Esophagus (tissue), 2 donors: ENCODE measurements at regions not wholly inside any gene's neighbourhood (a gene's known extent, or its start where the extent isn't known, plus 50 kb on each side); places are given as distances from the start of the nearest gene placed in this dataset.
A peak's percentile ranks its signal among the peaks of the same experiment; 100 is the strongest.

ENCODE experiments used
- H3K27ac ChIP-seq, 2 donors: one replicate each; pipeline ENCODE4 v1.5.1; 2013; ENCODE audit warnings: low read depth in 2 of 2, mild to moderate bottlenecking in 2 of 2, inconsistent platforms in 1 of 2, low read length in 1 of 2, moderate library complexity in 1 of 2
- H3K27me3 ChIP-seq, 2 donors: one replicate each; pipeline ENCODE4 v1.6.1; 2013; ENCODE audit warnings: low read length in 2 of 2, control low read depth in 1 of 2, mild to moderate bottlenecking in 1 of 2; ENCODE audit not compliant: insufficient read depth in 2 of 2, control insufficient read depth in 1 of 2
- H3K36me3 ChIP-seq, 2 donors: one replicate each; pipeline ENCODE4 v1.6.1; 2013; ENCODE audit warnings: low read length in 1 of 2; ENCODE audit not compliant: control insufficient read depth in 2 of 2, insufficient read depth in 2 of 2
- H3K4me1 ChIP-seq, 2 donors: one replicate each; pipeline ENCODE4 v1.6.1; 2013; ENCODE audit warnings: low read length in 1 of 2; ENCODE audit not compliant: control insufficient read depth in 2 of 2, insufficient read depth in 2 of 2
- H3K4me3 ChIP-seq, 2 donors: one replicate each; pipeline ENCODE4 v1.5.1; 2013; ENCODE audit warnings: low read length in 2 of 2, mild to moderate bottlenecking in 2 of 2, low read depth in 1 of 2, moderate library complexity in 1 of 2
- H3K9me3 ChIP-seq, 2 donors: one replicate each; pipeline ENCODE4 v1.6.1; 2013; ENCODE audit warnings: mild to moderate bottlenecking in 2 of 2, low read depth in 1 of 2, low read length in 1 of 2, moderate library complexity in 1 of 2; ENCODE audit not compliant: control insufficient read depth in 2 of 2, insufficient read depth in 1 of 2
- WGBS, 2 donors: extraction: QIAGEN DNeasy Blood & Tissue Kit; methylation state at CpG; one replicate each; pipeline ENCODE4 v1.1.7; 2013; 5-methylcytosine and 5-hydroxymethylcytosine counted together
- donor health status: healthy with polysubstance abuse.
- donor health status: Bipolar disorder and iron deficiency.

DNA sequence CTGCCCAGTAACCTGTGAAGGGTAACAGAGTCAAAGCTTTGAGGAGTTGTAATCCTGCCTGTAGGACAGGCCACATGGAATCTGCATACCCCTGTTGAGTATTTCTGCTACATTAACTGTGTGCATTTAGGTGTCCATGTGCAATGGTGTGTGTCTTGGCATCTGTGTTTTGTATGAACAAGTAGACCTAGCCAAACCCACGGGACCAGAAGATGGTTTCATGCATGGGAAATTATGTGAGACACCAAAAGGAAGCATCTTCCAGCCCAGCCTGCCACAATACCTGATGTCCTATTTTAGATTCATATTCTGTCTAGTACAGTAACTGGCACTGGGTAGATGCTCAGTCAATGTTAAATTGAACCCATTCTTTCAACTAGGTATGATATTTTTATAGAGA is 70.8 kb upstream of the KCND3 start:
- Histone ChIP-seq H3K9me3 (no peaks in the 10 kb centered on the region), H3K27me3 (no peaks in the 10 kb centered on the region), H3K4me1 (peaks cover 3 to 14% of the 10 kb centered on the region in 2 donors), H3K27ac (no peak overlapping the region), H3K4me3 (no peak overlapping the region), H3K36me3 (no peaks in the 10 kb centered on the region)
- 45 to 62% methylated on average over 1 of the region's 1 CpG for WGBS, 2 donors

DNA sequence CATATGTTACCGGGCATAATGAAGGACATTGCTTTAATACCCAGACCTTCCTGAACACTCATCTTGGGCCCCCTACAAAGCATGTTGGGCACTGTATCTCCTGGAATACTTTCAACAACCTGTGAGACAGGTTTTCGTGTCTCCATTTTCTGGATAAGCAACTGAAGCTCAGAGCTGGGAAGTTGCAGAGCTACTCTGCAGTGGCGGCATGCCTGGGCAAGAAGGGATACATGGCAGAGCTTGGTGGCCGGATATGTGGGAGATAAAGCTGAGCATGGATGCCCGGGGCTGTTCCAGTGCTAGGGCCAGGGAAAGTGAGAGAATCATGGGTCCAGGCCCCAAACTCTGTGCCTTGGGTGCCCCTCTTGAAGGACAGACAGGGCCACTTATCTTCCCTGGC is 71.6 kb upstream of the KCND3 start:
- Histone ChIP-seq H3K9me3 (no peaks in the 10 kb centered on the region), H3K4me1 (peaks cover 3 to 14% of the 10 kb centered on the region in 2 donors), H3K4me3 (no peak overlapping the region), H3K27me3 (no peaks in the 10 kb centered on the region), H3K27ac (peak overlapping the region in 1 of 2 donors; percentile 45), H3K36me3 (no peaks in the 10 kb centered on the region)
- WGBS, 2 donors: 43 to 65% methylated on average over 5 of the region's 5 CpGs

GRCh38 chr1:112061901-112062320 is 72.4 kb upstream of the KCND3 start:
- Histone ChIP-seq H3K9me3 (peaks cover 0 to 2% of the 10 kb centered on the region in 2 donors), H3K4me3 (no peak overlapping the region), H3K36me3 (no peaks in the 10 kb centered on the region), H3K27me3 (no peaks in the 10 kb centered on the region), H3K4me1 (peaks cover 3 to 14% of the 10 kb centered on the region in 2 donors), H3K27ac (no peak overlapping the region)
- WGBS, 2 donors: 30 to 36% methylated on average over 4 of the region's 4 CpGs

GRCh38 chr1:112063781-112064728 is 74.6 kb upstream of the KCND3 start:
- 73 to 79% methylated on average over 12 of the region's 12 CpGs for WGBS, 2 donors
- no peak overlapping the region for H3K27ac ChIP-seq
- H3K27me3 ChIP-seq: no peaks in the 10 kb centered on the region
- no peak overlapping the region for H3K4me3 ChIP-seq
- H3K36me3 ChIP-seq: no peaks in the 10 kb centered on the region
- H3K4me1 ChIP-seq: peaks cover 3 to 11% of the 10 kb centered on the region in 2 donors
- H3K9me3 ChIP-seq: peaks cover 0 to 2% of the 10 kb centered on the region in 2 donors

GRCh38 chr1:112067989-112068388 is 78.5 kb upstream of the KCND3 start:
- Histone ChIP-seq H3K4me3 (no peak overlapping the region), H3K27ac (no peak overlapping the region), H3K9me3 (peaks cover 0 to 2% of the 10 kb centered on the region in 2 donors), H3K36me3 (no peaks in the 10 kb centered on the region), H3K4me1 (no peaks in the 10 kb centered on the region), H3K27me3 (no peaks in the 10 kb centered on the region)
- WGBS, 2 donors: 96 to 98% methylated on average over 1 of the region's 1 CpG

- Histone ChIP-seq H3K9me3 (peaks cover 0 to 2% of the 10 kb centered on the region in 2 donors), H3K4me3 (no peak overlapping the region), H3K27me3 (no peaks in the 10 kb centered on the region), H3K4me1 (no peaks in the 10 kb centered on the region), H3K36me3 (no peaks in the 10 kb centered on the region), H3K27ac (no peak overlapping the region)
- WGBS, 2 donors: 70 to 82% methylated on average over 2 of the region's 2 CpGs
Observed at GRCh38 chr1:112070677-112071076, 81.2 kb upstream of the KCND3 start.

DNA sequence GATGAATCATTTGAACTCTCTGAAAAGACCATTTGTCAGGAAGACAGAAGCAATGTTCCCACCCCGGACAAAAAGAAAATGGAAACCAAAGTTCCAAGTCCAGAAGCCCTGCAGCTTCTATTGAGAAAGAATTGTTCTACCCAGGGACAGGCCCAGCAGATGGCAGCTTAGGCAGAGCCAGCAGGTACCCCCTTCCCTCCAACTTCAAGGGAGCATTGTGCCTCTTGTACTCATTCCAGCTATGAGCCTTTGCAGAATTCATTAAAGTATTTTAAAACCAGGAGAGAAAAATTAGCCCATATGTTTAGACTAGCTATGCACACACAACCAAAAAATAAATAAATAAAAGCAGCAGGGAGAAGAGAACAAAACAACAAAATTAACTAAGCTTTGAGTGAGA is 85.2 kb upstream of the KCND3 start:
- no peak overlapping the region for H3K27ac ChIP-seq
- 74 to 81% methylated on average over 1 of the region's 1 CpG for WGBS, 2 donors
- H3K27me3 ChIP-seq: no peaks in the 10 kb centered on the region
- H3K4me1 ChIP-seq: no peaks in the 10 kb centered on the region
- no peaks in the 10 kb centered on the region for H3K9me3 ChIP-seq
- no peak overlapping the region for H3K4me3 ChIP-seq
- H3K36me3 ChIP-seq: no peaks in the 10 kb centered on the region

- Histone ChIP-seq H3K9me3 (no peaks in the 10 kb centered on the region), H3K36me3 (no peaks in the 10 kb centered on the region), H3K4me3 (no peak overlapping the region), H3K4me1 (no peaks in the 10 kb centered on the region), H3K27me3 (no peaks in the 10 kb centered on the region), H3K27ac (no peak overlapping the region)
- 80 to 91% methylated on average over 1 of the region's 1 CpG for WGBS, 2 donors
Observed at GRCh38 chr1:112075566-112075965, 86.1 kb upstream of the KCND3 start.

GRCh38 chr1:112079446-112079845 is 90.0 kb upstream of the KCND3 start:
- 53 to 61% methylated on average over 2 of the region's 2 CpGs for WGBS, 2 donors
- H3K27ac ChIP-seq: no peak overlapping the region

GRCh38 chr1:112083487-112083886 is 94.0 kb upstream of the KCND3 start:
- Histone ChIP-seq H3K4me1 (no peaks in the 10 kb centered on the region), H3K27me3 (no peaks in the 10 kb centered on the region), H3K36me3 (no peaks in the 10 kb centered on the region), H3K27ac (no peak overlapping the region), H3K4me3 (no peak overlapping the region), H3K9me3 (peaks cover 0 to 2% of the 10 kb centered on the region in 2 donors)
- 23 to 25% methylated on average over 3 of the region's 3 CpGs for WGBS, 2 donors

More at GRCh38 chr1:112079446-112079845, 90.0 kb upstream of the KCND3 start:
- H3K9me3 ChIP-seq: no peaks in the 10 kb centered on the region
- H3K27me3 ChIP-seq: no peaks in the 10 kb centered on the region
- no peak overlapping the region for H3K4me3 ChIP-seq
- no peaks in the 10 kb centered on the region for H3K4me1 ChIP-seq
- H3K36me3 ChIP-seq: no peaks in the 10 kb centered on the region
